HG03097 (cell line): ENCODE measurements at regions not wholly inside any gene's neighbourhood (a gene's known extent, or its start where the extent isn't known, plus 50 kb on each side); places are given as distances from the start of the nearest gene placed in this dataset.
"Not testable (repeated sequence)": the region's sequence is repeated elsewhere in the genome, so short reads cannot be mapped to it uniquely, and the experiment has no call there.

Source experiments
- ATAC-seq: cut with Tn5 transposase; IDR thresholded peaks from one replicate; pipeline ENCODE4 v1.9.1; 2021; ENCODE audit not compliant: unreplicated experiment, low FRiP score

DNA sequence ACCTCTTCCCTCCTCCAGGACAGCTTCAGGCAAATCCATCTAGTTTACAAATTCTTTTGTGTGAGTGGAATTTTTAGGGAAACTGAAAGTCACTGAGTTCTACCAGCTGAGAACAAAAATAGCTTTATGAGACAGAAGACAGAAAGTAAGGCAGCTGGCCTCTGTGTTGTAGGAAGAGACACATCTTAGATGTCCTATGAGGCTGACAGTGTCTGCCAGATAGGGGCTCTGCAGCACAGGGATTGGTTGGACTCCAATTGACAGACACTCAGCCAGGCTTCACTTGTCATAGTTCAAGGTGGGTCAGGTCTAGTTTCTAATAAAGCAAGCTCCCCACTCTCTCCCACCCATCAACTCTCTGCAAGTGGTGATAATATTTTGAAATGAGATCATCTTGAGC is 574.9 kb downstream of the CCSER2 start:
- ATAC-seq = no peak

GRCh38 chr10:84907461-84908009 is 579.1 kb downstream of the CCSER2 start:
- no peak for ATAC-seq

DNA sequence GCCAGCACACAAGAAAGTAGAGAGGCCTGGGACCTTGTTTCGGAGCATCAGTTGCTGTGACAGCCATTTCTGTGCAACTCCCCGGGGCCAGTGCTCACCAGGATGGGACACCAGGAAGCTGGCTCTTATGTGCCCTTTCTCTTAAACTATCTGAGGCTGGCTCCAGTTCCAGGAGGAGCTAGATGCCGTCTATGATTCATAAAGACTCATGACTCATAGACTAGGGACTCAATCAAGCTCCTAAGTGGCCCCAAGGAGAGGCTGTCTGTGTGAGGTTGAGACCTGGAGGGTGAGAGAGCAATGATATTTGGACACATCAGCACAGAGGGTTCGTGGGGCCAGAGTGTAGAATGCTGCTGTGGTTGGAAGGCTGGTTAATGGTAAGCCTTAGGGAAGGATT is 580.1 kb downstream of the CCSER2 start:
- ATAC-seq = no peak

GRCh38 chr10:84921701-84922100 is 593.3 kb downstream of the CCSER2 start:
- no peak for ATAC-seq

- ATAC-seq = no peak
These were observed 595.7 kb downstream of the CCSER2 start for GRCh38 chr10:84924131-84924530.

DNA sequence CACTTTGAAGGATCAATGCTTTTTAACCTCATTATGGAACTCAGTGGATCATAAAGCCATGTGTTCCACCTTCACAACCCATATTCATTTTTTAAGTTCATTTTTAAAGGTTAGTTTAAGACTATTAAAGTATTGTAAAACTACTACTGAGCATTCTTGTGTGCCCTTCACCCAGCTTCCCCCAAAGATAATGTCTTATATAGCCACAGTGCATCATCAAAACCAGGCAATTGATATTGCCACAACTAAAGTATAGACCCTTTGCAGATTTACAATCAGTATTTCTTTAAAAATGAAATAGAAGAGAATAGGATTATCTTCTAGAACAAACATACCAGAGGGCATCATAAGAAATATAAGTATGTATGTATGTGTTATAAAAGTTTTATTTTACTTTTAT is 597.1 kb downstream of the CCSER2 start:
- ATAC-seq = no peak

DNA sequence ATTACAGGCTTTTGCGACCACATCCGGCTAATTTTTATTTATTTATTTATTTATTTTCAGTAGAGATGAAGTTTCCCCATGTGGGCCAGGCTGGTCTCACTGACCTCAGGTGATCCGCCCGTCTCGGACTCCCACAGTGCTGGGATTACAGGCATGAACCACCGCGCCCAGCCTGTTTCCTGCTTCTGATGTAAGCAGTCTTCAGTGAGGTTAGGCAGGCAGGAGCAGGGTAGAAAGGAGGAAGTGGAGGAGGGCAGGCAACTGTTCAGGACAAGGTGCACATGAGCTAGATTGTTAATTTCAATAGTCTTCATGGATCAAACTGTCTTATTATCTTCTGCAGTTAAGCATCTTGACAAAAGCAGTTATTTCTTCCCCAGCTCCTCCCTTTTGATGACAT is 605.0 kb downstream of the CCSER2 start:
- ATAC-seq = no peak

DNA sequence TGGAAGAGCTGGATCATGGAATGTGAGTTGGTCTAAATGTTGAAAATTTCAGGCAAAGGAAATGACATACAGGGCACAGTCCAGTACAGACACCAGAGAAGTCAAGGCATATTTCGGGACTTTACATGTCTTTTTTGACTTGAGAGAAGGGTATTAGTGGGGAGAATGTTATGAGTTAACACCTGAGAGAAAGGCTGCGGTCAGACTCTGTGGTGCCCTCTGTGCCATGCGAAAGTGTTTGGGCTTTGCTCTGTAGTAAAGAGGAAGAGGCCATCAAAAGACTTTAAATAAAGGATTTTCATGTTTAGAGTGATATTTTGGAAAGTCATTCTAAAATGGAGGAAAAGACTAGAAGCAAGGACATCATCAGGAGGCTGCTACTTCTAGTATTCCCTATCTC is 607.4 kb downstream of the CCSER2 start:
- no peak for ATAC-seq

DNA sequence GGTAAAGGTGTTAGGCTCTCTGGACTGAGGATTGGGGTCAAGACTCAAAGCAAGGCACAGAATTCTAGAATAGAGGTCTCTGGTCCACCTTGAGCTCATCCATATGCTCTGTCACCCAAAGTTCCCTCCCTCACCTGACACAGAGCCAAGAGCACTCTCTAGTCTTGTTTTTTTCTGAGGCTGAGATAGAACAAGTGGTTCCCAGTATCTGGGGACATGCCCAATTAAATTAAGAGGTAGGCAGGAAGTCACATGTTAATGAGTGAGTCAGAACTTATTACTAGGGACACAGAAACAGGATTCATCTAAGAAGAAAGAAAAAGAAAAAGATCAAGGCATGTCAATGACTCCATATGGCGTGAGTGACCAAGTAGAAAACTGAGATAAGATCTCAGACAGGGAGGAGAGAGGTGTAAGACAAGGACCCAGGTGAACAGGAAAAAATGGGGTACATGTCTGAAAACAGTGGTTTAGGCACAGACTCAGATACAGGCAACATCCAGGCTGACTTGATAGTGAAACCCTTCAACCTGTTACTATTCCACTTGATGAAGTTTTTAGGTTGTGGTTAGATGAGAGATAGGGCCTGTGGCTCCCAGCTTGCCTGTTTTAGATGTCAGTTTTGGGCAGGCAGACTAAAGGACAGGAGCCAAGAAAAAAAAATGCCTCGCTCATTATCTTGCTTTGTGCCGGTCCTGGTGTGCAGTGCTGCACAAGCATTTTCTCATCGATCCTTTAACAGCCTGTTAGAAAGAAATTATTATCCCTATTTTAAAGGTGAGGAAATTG is 609.9 kb downstream of the CCSER2 start:
- ATAC-seq = no peak

- ATAC-seq = no peak
These were observed 615.2 kb downstream of the CCSER2 start for GRCh38 chr10:84943541-84943940.

GRCh38 chr10:84944187-84944586 is 615.8 kb downstream of the CCSER2 start:
- no peak for ATAC-seq

GRCh38 chr10:84945791-84946190 is 617.4 kb downstream of the CCSER2 start:
- ATAC-seq = no peak

GRCh38 chr10:84946904-84947303 is 618.5 kb downstream of the CCSER2 start:
- ATAC-seq = no peak

DNA sequence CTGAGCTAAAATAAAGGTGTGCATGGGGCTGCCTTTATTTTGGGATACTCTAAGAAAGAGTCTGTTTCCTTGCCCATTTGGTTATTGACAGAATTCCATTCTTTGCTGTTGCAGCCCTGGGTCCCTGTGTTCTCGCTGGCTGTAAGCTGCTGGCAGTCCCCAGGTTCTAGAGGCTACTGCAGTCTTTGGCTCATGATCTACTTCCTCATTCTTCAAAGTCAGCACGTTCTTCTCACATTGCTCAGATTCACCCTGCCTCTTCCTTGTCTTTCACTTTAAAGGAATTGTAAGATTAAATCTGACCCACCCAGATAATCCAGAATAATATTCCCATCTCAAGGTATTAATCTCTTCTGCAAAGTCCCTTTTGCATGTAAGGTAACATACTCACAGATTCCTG is 620.3 kb downstream of the CCSER2 start:
- ATAC-seq = no peak

DNA sequence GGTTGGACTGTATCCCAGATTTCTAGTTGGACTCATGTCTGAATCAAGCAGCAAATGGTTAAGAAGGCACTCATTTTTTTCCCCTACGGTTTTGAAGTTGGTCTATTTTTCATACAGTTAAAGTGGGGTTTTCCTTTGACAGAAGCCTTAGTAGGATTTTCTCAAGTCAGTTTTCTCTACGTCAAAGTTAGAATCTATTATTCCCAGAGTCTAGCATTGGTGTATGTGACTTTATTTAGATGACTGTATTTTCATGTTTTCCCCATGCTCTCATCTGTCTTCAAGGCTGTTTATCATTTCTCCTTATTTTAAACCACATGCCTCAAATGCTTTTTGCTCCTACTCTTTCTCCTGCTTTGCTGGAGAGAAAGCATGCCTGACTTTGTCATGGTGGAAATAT is 623.2 kb downstream of the CCSER2 start:
- ATAC-seq = no peak

- no peak for ATAC-seq
These were observed 629.0 kb downstream of the CCSER2 start for GRCh38 chr10:84957427-84957826.

DNA sequence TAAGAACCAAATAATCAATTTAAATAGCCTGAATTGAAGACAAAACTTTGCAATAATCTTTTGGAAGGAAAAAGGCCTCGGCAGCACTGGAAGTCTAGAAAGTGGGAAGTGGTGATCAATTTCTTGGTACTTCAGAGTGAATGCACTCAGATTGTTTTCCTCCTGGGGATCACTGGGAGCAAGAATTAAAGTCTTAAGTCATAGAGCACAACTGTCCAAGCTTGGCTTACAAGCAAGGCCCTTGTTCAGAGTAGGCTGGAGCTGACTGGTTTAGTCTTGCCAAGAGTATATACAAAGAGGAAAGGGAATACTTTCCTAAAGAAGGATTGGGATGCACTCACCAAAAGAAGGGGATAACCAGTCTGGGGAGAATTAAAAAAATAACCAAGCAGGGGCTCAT is 637.1 kb downstream of the CCSER2 start:
- ATAC-seq = no peak

- no peak for ATAC-seq
These were observed 638.5 kb downstream of the CCSER2 start for GRCh38 chr10:84966708-84967441.

DNA sequence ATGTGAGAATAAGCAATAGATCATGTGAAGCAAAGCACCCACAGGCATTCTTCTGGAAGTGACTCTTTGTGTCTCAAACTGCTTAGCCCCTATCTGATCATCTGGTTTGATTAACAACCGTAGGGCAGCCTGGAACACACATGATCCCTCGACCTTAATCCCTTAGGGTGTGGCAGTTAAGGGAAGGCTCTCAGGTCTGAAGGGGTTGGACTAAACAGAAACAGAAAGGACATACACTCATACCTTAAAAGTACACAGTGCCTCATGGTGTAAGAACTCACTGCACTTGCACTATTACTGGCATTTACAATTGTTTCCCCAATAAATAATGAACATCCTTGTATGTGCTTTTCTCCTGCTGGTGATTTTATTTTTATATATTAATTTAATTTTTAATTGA is 640.9 kb downstream of the CCSER2 start:
- not testable (repeated sequence) for ATAC-seq

DNA sequence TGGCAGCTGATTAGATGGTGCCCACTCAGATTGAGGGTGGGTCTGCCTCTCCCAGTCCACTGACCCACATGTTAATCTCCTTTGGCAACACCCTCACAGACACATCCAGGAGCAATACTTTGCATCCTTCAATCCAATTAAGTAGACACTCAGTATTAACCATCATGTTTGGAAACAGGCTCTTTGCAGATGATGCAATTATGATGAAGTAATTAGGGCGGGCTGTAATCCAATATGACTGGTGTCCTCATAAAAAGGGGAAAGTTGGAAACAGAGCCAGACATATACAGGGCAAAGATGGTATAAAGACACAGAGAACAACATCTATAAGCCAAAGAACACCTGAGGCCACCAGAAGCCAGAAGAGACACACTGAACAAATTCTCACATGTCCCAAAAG is 658.6 kb downstream of the CCSER2 start:
- no peak for ATAC-seq

- ATAC-seq = no peak
These were observed 659.6 kb downstream of the CCSER2 start for GRCh38 chr10:84988011-84988410.

- no peak for ATAC-seq
These were observed 662.3 kb downstream of the CCSER2 start for GRCh38 chr10:84990713-84991112.
